ENCODE measurements at regions not wholly inside any gene's neighbourhood (a gene's known extent, or its start where the extent isn't known, plus 50 kb on each side); places are given as distances from the start of the nearest gene placed in this dataset.
A peak's percentile ranks its signal among the peaks of the same experiment; 100 is the strongest.
"Not testable (repeated sequence)": the region's sequence is repeated elsewhere in the genome, so short reads cannot be mapped to it uniquely, and the experiment has no call there.

GRCh38 chr4:11811521-11811920 is 382.8 kb upstream of the HS3ST1 start:
- not testable (repeated sequence) for H3K36me3 Mint-ChIP-seq; DNase-seq; H3K27me3 Mint-ChIP-seq; H3K4me1 Mint-ChIP-seq; H3K4me3 Mint-ChIP-seq; ATAC-seq (ENCODE audit: low read depth in 2 of 2); H3K27ac Mint-ChIP-seq; H3K9me3 Mint-ChIP-seq

GRCh38 chr4:11805842-11806241 is 377.1 kb upstream of the HS3ST1 start:
- Mint-ChIP-seq H3K4me3 (no peak overlapping the region), H3K27ac (no peak overlapping the region), H3K36me3 (no peaks in the 10 kb centered on the region), H3K27me3 (no peaks in the 10 kb centered on the region), H3K9me3 (no peaks in the 10 kb centered on the region), H3K4me1 (no peaks in the 10 kb centered on the region)
- ATAC-seq (ENCODE audit: low read depth in 2 of 2) (no peak), DNase-seq (no peak)

GRCh38 chr4:11801466-11802446 is 373.1 kb upstream of the HS3ST1 start:
- DNase-seq (no peak), ATAC-seq (ENCODE audit: low read depth in 2 of 2) (no peak)
- peaks cover 0 to 4% (median 0%) of the 10 kb centered on the region in 3 donors for H3K27me3 Mint-ChIP-seq
- H3K4me3 Mint-ChIP-seq, result no peak overlapping the region
- no peak overlapping the region for H3K27ac Mint-ChIP-seq
- peaks cover 0 to 3% (median 0%) of the 10 kb centered on the region in 7 donors for H3K9me3 Mint-ChIP-seq
- H3K36me3 Mint-ChIP-seq, result no peaks in the 10 kb centered on the region
- no peaks in the 10 kb centered on the region for H3K4me1 Mint-ChIP-seq

- no peaks in the 10 kb centered on the region for H3K4me1 Mint-ChIP-seq
- no peak overlapping the region for H3K4me3 Mint-ChIP-seq
- DNase-seq (no peak), ATAC-seq (ENCODE audit: low read depth in 2 of 2) (no peak)
- peaks cover 0 to 5% (median 0%) of the 10 kb centered on the region in 7 donors for H3K9me3 Mint-ChIP-seq
- no peaks in the 10 kb centered on the region for H3K36me3 Mint-ChIP-seq
- peaks cover 0 to 4% (median 0%) of the 10 kb centered on the region in 3 donors for H3K27me3 Mint-ChIP-seq
- H3K27ac Mint-ChIP-seq, result peak overlapping the region in 1 of 6 donors; percentile 9
Measured at GRCh38 chr4:11799196-11799595, 370.5 kb upstream of the HS3ST1 start.

GRCh38 chr4:11791797-11792196 is 363.1 kb upstream of the HS3ST1 start:
- Mint-ChIP-seq H3K36me3 (no peaks in the 10 kb centered on the region), H3K27me3 (peaks cover 0 to 18% (median 0%) of the 10 kb centered on the region in 3 donors), H3K4me3 (no peak overlapping the region), H3K9me3 (peaks cover 0 to 8% (median 4%) of the 10 kb centered on the region in 7 donors), H3K4me1 (no peaks in the 10 kb centered on the region), H3K27ac (no peak overlapping the region)
- ATAC-seq (ENCODE audit: low read depth in 2 of 2) (no peak), DNase-seq (no peak)

- Mint-ChIP-seq H3K4me1 (no peaks in the 10 kb centered on the region), H3K27me3 (peaks cover 0 to 19% (median 0%) of the 10 kb centered on the region in 3 donors)
Measured at GRCh38 chr4:11790230-11790629, 361.5 kb upstream of the HS3ST1 start.

GRCh38 chr4:11783588-11783987 is 354.9 kb upstream of the HS3ST1 start:
- Mint-ChIP-seq H3K4me3 (no peak overlapping the region), H3K4me1 (no peaks in the 10 kb centered on the region), H3K36me3 (no peaks in the 10 kb centered on the region), H3K27me3 (peaks cover 0 to 27% (median 11%) of the 10 kb centered on the region in 3 donors), H3K9me3 (peaks cover 0 to 9% (median 0%) of the 10 kb centered on the region in 7 donors), H3K27ac (no peak overlapping the region)
- DNase-seq, result no peak
- ATAC-seq (ENCODE audit: low read depth in 2 of 2), result no peak

More at GRCh38 chr4:11790230-11790629, 361.5 kb upstream of the HS3ST1 start:
- no peak overlapping the region for H3K4me3 Mint-ChIP-seq
- ATAC-seq (ENCODE audit: low read depth in 2 of 2), result no peak
- DNase-seq, result no peak
- H3K36me3 Mint-ChIP-seq, result no peaks in the 10 kb centered on the region
- no peak overlapping the region for H3K27ac Mint-ChIP-seq
- peaks cover 0 to 8% (median 4%) of the 10 kb centered on the region in 7 donors for H3K9me3 Mint-ChIP-seq

- Mint-ChIP-seq H3K9me3 (peaks cover 0 to 9% (median 0%) of the 10 kb centered on the region in 7 donors), H3K4me1 (no peaks in the 10 kb centered on the region), H3K27ac (no peak overlapping the region), H3K36me3 (no peaks in the 10 kb centered on the region), H3K27me3 (peaks cover 0 to 32% (median 18%) of the 10 kb centered on the region in 3 donors), H3K4me3 (no peak overlapping the region)
- DNase-seq (no peak), ATAC-seq (ENCODE audit: low read depth in 2 of 2) (no peak)
Measured at GRCh38 chr4:11782859-11783258, 354.2 kb upstream of the HS3ST1 start.

- Mint-ChIP-seq H3K4me3 (no peak overlapping the region), H3K27ac (no peak overlapping the region), H3K27me3 (peaks cover 7 to 29% (median 26%) of the 10 kb centered on the region in 3 donors), H3K4me1 (no peaks in the 10 kb centered on the region), H3K9me3 (peaks cover 0 to 9% (median 0%) of the 10 kb centered on the region in 7 donors), H3K36me3 (no peaks in the 10 kb centered on the region)
- no peak for ATAC-seq (ENCODE audit: low read depth in 2 of 2)
- DNase-seq, result no peak
Measured at GRCh38 chr4:11777447-11777846, 348.8 kb upstream of the HS3ST1 start.

- ATAC-seq (ENCODE audit: low read depth in 2 of 2) (no peak), DNase-seq (no peak)
- H3K27ac Mint-ChIP-seq, result no peak overlapping the region
- H3K9me3 Mint-ChIP-seq, result no peaks in the 10 kb centered on the region
- H3K36me3 Mint-ChIP-seq, result no peaks in the 10 kb centered on the region
- no peaks in the 10 kb centered on the region for H3K4me1 Mint-ChIP-seq
- H3K27me3 Mint-ChIP-seq, result peaks cover 7 to 18% (median 15%) of the 10 kb centered on the region in 3 donors
- no peak overlapping the region for H3K4me3 Mint-ChIP-seq
Measured at GRCh38 chr4:11774346-11774745, 345.7 kb upstream of the HS3ST1 start.

- Mint-ChIP-seq H3K4me1 (no peaks in the 10 kb centered on the region), H3K27me3 (peaks cover 7 to 18% (median 15%) of the 10 kb centered on the region in 3 donors), H3K9me3 (no peaks in the 10 kb centered on the region), H3K27ac (no peak overlapping the region), H3K36me3 (no peaks in the 10 kb centered on the region), H3K4me3 (no peak overlapping the region)
- ATAC-seq (ENCODE audit: low read depth in 2 of 2) (no peak), DNase-seq (no peak)
Measured at GRCh38 chr4:11773798-11774197, 345.1 kb upstream of the HS3ST1 start.

- Mint-ChIP-seq H3K9me3 (no peaks in the 10 kb centered on the region), H3K27me3 (peaks cover 0 to 8% (median 7%) of the 10 kb centered on the region in 3 donors)
Measured at GRCh38 chr4:11769434-11769833, 340.7 kb upstream of the HS3ST1 start.

GRCh38 chr4:11768251-11768972 is 339.7 kb upstream of the HS3ST1 start:
- Mint-ChIP-seq H3K27ac (no peak overlapping the region), H3K36me3 (no peaks in the 10 kb centered on the region), H3K9me3 (no peaks in the 10 kb centered on the region), H3K27me3 (no peaks in the 10 kb centered on the region), H3K4me1 (no peaks in the 10 kb centered on the region), H3K4me3 (no peak overlapping the region)
- no peak for ATAC-seq (ENCODE audit: low read depth in 2 of 2)
- DNase-seq, result no peak

More at GRCh38 chr4:11769434-11769833, 340.7 kb upstream of the HS3ST1 start:
- no peak overlapping the region for H3K4me3 Mint-ChIP-seq
- DNase-seq, result no peak
- H3K4me1 Mint-ChIP-seq, result no peaks in the 10 kb centered on the region
- no peaks in the 10 kb centered on the region for H3K36me3 Mint-ChIP-seq
- H3K27ac Mint-ChIP-seq, result no peak overlapping the region
- ATAC-seq (ENCODE audit: low read depth in 2 of 2), result no peak
